ENCODE measurements at regions not wholly inside any gene's neighbourhood (a gene's known extent, or its start where the extent isn't known, plus 50 kb on each side); places are given as distances from the start of the nearest gene placed in this dataset.

GRCh38 chr10:90450797-90451196, 407.0 kb downstream of the HTR7 start:
- H3K27me3 Mint-ChIP-seq = no peaks in the 10 kb centered on the region
- peaks cover 3% of the 10 kb centered on the region for H3K9me3 Mint-ChIP-seq
- no peak overlapping the region for H3K4me3 Mint-ChIP-seq
- no peak for DNase-seq
- H3K36me3 Mint-ChIP-seq (ENCODE audit: low read depth) = no peaks in the 10 kb centered on the region
- H3K27ac Mint-ChIP-seq = no peak overlapping the region
- H3K4me1 Mint-ChIP-seq (ENCODE audit: low read depth) = no peaks in the 10 kb centered on the region

- Mint-ChIP-seq H3K4me3 (no peak overlapping the region), H3K36me3 (ENCODE audit: low read depth) (no peaks in the 10 kb centered on the region)
- no peak for DNase-seq
These were observed 406.6 kb downstream of the HTR7 start for GRCh38 chr10:90451283-90451682.

GRCh38 chr10:90458054-90458453, 399.8 kb downstream of the HTR7 start:
- H3K9me3 Mint-ChIP-seq = no peaks in the 10 kb centered on the region
- H3K36me3 Mint-ChIP-seq (ENCODE audit: low read depth) = no peaks in the 10 kb centered on the region

More at GRCh38 chr10:90451283-90451682, 406.6 kb downstream of the HTR7 start:
- H3K9me3 Mint-ChIP-seq = no peaks in the 10 kb centered on the region
- H3K27me3 Mint-ChIP-seq = peaks cover under 1% of the 10 kb centered on the region
- H3K27ac Mint-ChIP-seq = no peak overlapping the region
- no peaks in the 10 kb centered on the region for H3K4me1 Mint-ChIP-seq (ENCODE audit: low read depth)

GRCh38 chr10:90458571-90458970, 399.3 kb downstream of the HTR7 start:
- H3K4me3 Mint-ChIP-seq = no peak overlapping the region
- DNase-seq = no peak
- H3K27ac Mint-ChIP-seq = no peak overlapping the region
- no peaks in the 10 kb centered on the region for H3K36me3 Mint-ChIP-seq (ENCODE audit: low read depth)
- H3K9me3 Mint-ChIP-seq = no peaks in the 10 kb centered on the region
- peaks cover 7% of the 10 kb centered on the region for H3K27me3 Mint-ChIP-seq
- no peaks in the 10 kb centered on the region for H3K4me1 Mint-ChIP-seq (ENCODE audit: low read depth)

More at GRCh38 chr10:90458054-90458453, 399.8 kb downstream of the HTR7 start:
- Mint-ChIP-seq H3K4me1 (ENCODE audit: low read depth) (no peaks in the 10 kb centered on the region), H3K4me3 (no peak overlapping the region), H3K27ac (no peak overlapping the region), H3K27me3 (peaks cover 7% of the 10 kb centered on the region)
- DNase-seq = no peak

- no peak for DNase-seq
- peaks cover 4% of the 10 kb centered on the region for H3K27me3 Mint-ChIP-seq
- no peaks in the 10 kb centered on the region for H3K9me3 Mint-ChIP-seq
- no peaks in the 10 kb centered on the region for H3K36me3 Mint-ChIP-seq (ENCODE audit: low read depth)
- no peaks in the 10 kb centered on the region for H3K4me1 Mint-ChIP-seq (ENCODE audit: low read depth)
- H3K27ac Mint-ChIP-seq = no peak overlapping the region
- H3K4me3 Mint-ChIP-seq = no peak overlapping the region
These were observed 396.2 kb downstream of the HTR7 start for GRCh38 chr10:90461437-90462155.

- Mint-ChIP-seq H3K4me3 (no peak overlapping the region), H3K4me1 (ENCODE audit: low read depth) (no peaks in the 10 kb centered on the region), H3K27me3 (peaks cover 4% of the 10 kb centered on the region), H3K9me3 (no peaks in the 10 kb centered on the region), H3K36me3 (ENCODE audit: low read depth) (no peaks in the 10 kb centered on the region), H3K27ac (no peak overlapping the region)
- no peak for DNase-seq
These were observed 394.9 kb downstream of the HTR7 start for GRCh38 chr10:90462749-90463470.

- no peaks in the 10 kb centered on the region for H3K27me3 Mint-ChIP-seq
- H3K4me1 Mint-ChIP-seq (ENCODE audit: low read depth) = no peaks in the 10 kb centered on the region
- no peak for DNase-seq
These were observed 393.5 kb downstream of the HTR7 start for GRCh38 chr10:90464329-90464728.

GRCh38 chr10:90470966-90471365, 386.9 kb downstream of the HTR7 start:
- Mint-ChIP-seq H3K27ac (no peak overlapping the region), H3K4me3 (no peak overlapping the region), H3K9me3 (no peaks in the 10 kb centered on the region), H3K27me3 (no peaks in the 10 kb centered on the region), H3K4me1 (ENCODE audit: low read depth) (no peaks in the 10 kb centered on the region), H3K36me3 (ENCODE audit: low read depth) (no peaks in the 10 kb centered on the region)
- DNase-seq = no peak

More at GRCh38 chr10:90464329-90464728, 393.5 kb downstream of the HTR7 start:
- Mint-ChIP-seq H3K36me3 (ENCODE audit: low read depth) (no peaks in the 10 kb centered on the region), H3K27ac (no peak overlapping the region), H3K9me3 (no peaks in the 10 kb centered on the region), H3K4me3 (no peak overlapping the region)

- Mint-ChIP-seq H3K4me1 (ENCODE audit: low read depth) (no peaks in the 10 kb centered on the region), H3K27me3 (no peaks in the 10 kb centered on the region), H3K27ac (no peak overlapping the region), H3K4me3 (no peak overlapping the region), H3K9me3 (no peaks in the 10 kb centered on the region), H3K36me3 (ENCODE audit: low read depth) (no peaks in the 10 kb centered on the region)
- DNase-seq = no peak
These were observed 377.4 kb downstream of the HTR7 start for GRCh38 chr10:90480466-90480865.

GRCh38 chr10:90481326-90481923, 376.4 kb downstream of the HTR7 start:
- Mint-ChIP-seq H3K4me1 (ENCODE audit: low read depth) (no peaks in the 10 kb centered on the region), H3K27ac (no peak overlapping the region), H3K36me3 (ENCODE audit: low read depth) (no peaks in the 10 kb centered on the region), H3K9me3 (no peaks in the 10 kb centered on the region), H3K27me3 (no peaks in the 10 kb centered on the region), H3K4me3 (no peak overlapping the region)
- DNase-seq = no peak

- H3K9me3 Mint-ChIP-seq = no peaks in the 10 kb centered on the region
- H3K36me3 Mint-ChIP-seq (ENCODE audit: low read depth) = no peaks in the 10 kb centered on the region
- H3K4me1 Mint-ChIP-seq (ENCODE audit: low read depth) = no peaks in the 10 kb centered on the region
- H3K4me3 Mint-ChIP-seq = no peak overlapping the region
- no peaks in the 10 kb centered on the region for H3K27me3 Mint-ChIP-seq
- no peak overlapping the region for H3K27ac Mint-ChIP-seq
- no peak for DNase-seq
These were observed 373.3 kb downstream of the HTR7 start for GRCh38 chr10:90484518-90484917.

- H3K4me1 Mint-ChIP-seq (ENCODE audit: low read depth) = no peaks in the 10 kb centered on the region
- no peaks in the 10 kb centered on the region for H3K36me3 Mint-ChIP-seq (ENCODE audit: low read depth)
- H3K4me3 Mint-ChIP-seq = no peak overlapping the region
- DNase-seq = no peak
- H3K9me3 Mint-ChIP-seq = peaks cover 29% of the 10 kb centered on the region
- H3K27ac Mint-ChIP-seq = no peak overlapping the region
- H3K27me3 Mint-ChIP-seq = no peaks in the 10 kb centered on the region
These were observed 363.7 kb downstream of the HTR7 start for GRCh38 chr10:90494183-90494582.

GRCh38 chr10:90504172-90504571, 353.7 kb downstream of the HTR7 start:
- H3K27ac Mint-ChIP-seq = no peak overlapping the region
- no peak for DNase-seq

GRCh38 chr10:90526721-90527120, 331.1 kb downstream of the HTR7 start:
- Mint-ChIP-seq H3K9me3 (peaks cover 2% of the 10 kb centered on the region), H3K27ac (no peak overlapping the region), H3K4me3 (no peak overlapping the region), H3K27me3 (no peaks in the 10 kb centered on the region), H3K4me1 (ENCODE audit: low read depth) (no peaks in the 10 kb centered on the region), H3K36me3 (ENCODE audit: low read depth) (no peaks in the 10 kb centered on the region)
- DNase-seq = no peak

More at GRCh38 chr10:90504172-90504571, 353.7 kb downstream of the HTR7 start:
- H3K27me3 Mint-ChIP-seq = no peaks in the 10 kb centered on the region
- no peaks in the 10 kb centered on the region for H3K4me1 Mint-ChIP-seq (ENCODE audit: low read depth)
- no peak overlapping the region for H3K4me3 Mint-ChIP-seq
- peaks cover 3% of the 10 kb centered on the region for H3K9me3 Mint-ChIP-seq
- H3K36me3 Mint-ChIP-seq (ENCODE audit: low read depth) = no peaks in the 10 kb centered on the region

GRCh38 chr10:90530521-90530920, 327.3 kb downstream of the HTR7 start:
- Mint-ChIP-seq H3K4me3 (no peak overlapping the region), H3K27me3 (no peaks in the 10 kb centered on the region), H3K9me3 (no peaks in the 10 kb centered on the region), H3K4me1 (ENCODE audit: low read depth) (no peaks in the 10 kb centered on the region), H3K36me3 (ENCODE audit: low read depth) (no peaks in the 10 kb centered on the region), H3K27ac (no peak overlapping the region)
- DNase-seq = no peak

All from activated T-cell treated with anti-CD3 and anti-CD28 coated beads, Interleukin-2, amount 50 U/mL, for 24 hours (primary cell).